ENCODE measurements at regions not wholly inside any gene's neighbourhood (a gene's known extent, or its start where the extent isn't known, plus 50 kb on each side); places are given as distances from the start of the nearest gene placed in this dataset.

DNA sequence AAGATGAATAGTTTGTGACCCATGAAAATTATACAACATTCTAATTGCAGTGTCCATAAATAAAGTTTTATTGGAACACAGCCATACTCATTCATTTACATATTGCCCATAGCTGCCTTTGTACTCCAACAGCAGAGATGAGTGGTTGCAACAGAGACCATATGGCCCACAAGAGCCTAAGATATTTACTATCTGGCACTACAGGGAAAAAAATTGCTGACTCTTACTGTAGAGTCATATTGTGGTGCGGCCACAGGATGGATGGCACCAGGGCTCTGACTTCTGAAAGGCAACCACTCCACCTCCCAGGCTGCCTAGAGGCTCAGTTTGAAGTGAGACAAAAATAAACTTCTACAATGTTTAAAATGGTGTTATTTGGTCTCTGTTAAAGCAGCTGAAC, 404.0 kb upstream of the ATP5MC3 start:
- WGBS, 5 donors = 71 to 96% (median 82%) methylated on average over 1 of the region's 1 CpG
- H3K4me3 ChIP-seq = no peak overlapping the region

GRCh38 chr2:175580652-175581051, 399.1 kb upstream of the ATP5MC3 start:
- no peaks in the 10 kb centered on the region for H3K9me3 ChIP-seq
- no peaks in the 10 kb centered on the region for H3K36me3 ChIP-seq
- intact Hi-C loops (cut with DNase I; ENCODE audit: low total_unique reads) = no loop called here
- WGBS, 5 donors = 50 to 71% (median 64%) methylated on average over 1 of the region's 1 CpG
- DNase-seq = no peak
- TF ChIP-seq POLR2AphosphoS5 (IDR thresholded peaks at IDR 0.05) (no peak), EP300 (IDR thresholded peaks at IDR 0.05) (no peak), POLR2A (IDR thresholded peaks at IDR 0.05) (no peak)
- TF ChIP-seq, protein P1, sequence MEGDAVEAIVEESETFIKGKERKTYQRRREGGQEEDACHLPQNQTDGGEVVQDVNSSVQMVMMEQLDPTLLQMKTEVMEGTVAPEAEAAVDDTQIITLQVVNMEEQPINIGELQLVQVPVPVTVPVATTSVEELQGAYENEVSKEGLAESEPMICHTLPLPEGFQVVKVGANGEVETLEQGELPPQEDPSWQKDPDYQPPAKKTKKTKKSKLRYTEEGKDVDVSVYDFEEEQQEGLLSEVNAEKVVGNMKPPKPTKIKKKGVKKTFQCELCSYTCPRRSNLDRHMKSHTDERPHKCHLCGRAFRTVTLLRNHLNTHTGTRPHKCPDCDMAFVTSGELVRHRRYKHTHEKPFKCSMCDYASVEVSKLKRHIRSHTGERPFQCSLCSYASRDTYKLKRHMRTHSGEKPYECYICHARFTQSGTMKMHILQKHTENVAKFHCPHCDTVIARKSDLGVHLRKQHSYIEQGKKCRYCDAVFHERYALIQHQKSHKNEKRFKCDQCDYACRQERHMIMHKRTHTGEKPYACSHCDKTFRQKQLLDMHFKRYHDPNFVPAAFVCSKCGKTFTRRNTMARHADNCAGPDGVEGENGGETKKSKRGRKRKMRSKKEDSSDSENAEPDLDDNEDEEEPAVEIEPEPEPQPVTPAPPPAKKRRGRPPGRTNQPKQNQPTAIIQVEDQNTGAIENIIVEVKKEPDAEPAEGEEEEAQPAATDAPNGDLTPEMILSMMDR (IDR thresholded peaks at IDR 0.05) = no peak
- no peak overlapping the region for H3K4me3 ChIP-seq
- H3K4me1 ChIP-seq = no peaks in the 10 kb centered on the region
- H3K27ac ChIP-seq = no peak overlapping the region
- no peaks in the 10 kb centered on the region for H3K27me3 ChIP-seq

More for the DNA sequence above, 404.0 kb upstream of the ATP5MC3 start:
- no peak for DNase-seq
- Histone ChIP-seq H3K27me3 (no peaks in the 10 kb centered on the region), H3K36me3 (no peaks in the 10 kb centered on the region), H3K4me1 (no peaks in the 10 kb centered on the region), H3K9me3 (peaks cover 0 to 3% (median 0%) of the 10 kb centered on the region in 4 donors), H3K27ac (no peak overlapping the region)
- TF ChIP-seq, protein P1 (IDR thresholded peaks at IDR 0.05) = no peak
- no peak for TF ChIP-seq POLR2A (IDR thresholded peaks at IDR 0.05)
- TF ChIP-seq EP300 (IDR thresholded peaks at IDR 0.05) = no peak
- TF ChIP-seq POLR2AphosphoS5 (IDR thresholded peaks at IDR 0.05) = no peak
- intact Hi-C loops (cut with DNase I; ENCODE audit: low total_unique reads) = no loop called here

GRCh38 chr2:175579646-175580045, 398.1 kb upstream of the ATP5MC3 start:
- DNase-seq = no peak
- no peak overlapping the region for H3K4me3 ChIP-seq
- H3K27me3 ChIP-seq = no peaks in the 10 kb centered on the region
- no peaks in the 10 kb centered on the region for H3K9me3 ChIP-seq
- no peaks in the 10 kb centered on the region for H3K4me1 ChIP-seq
- no peaks in the 10 kb centered on the region for H3K36me3 ChIP-seq
- intact Hi-C loops (cut with DNase I; ENCODE audit: low total_unique reads) = no loop called here
- TF ChIP-seq EP300 (IDR thresholded peaks at IDR 0.05) (no peak), POLR2AphosphoS5 (IDR thresholded peaks at IDR 0.05) (no peak), POLR2A (IDR thresholded peaks at IDR 0.05) (no peak)
- TF ChIP-seq, protein P1 (IDR thresholded peaks at IDR 0.05) = no peak
- no peak overlapping the region for H3K27ac ChIP-seq
- WGBS, 5 donors = 26 to 59% (median 43%) methylated on average over 1 of the region's 1 CpG

- Histone ChIP-seq H3K27me3 (no peaks in the 10 kb centered on the region), H3K27ac (no peak overlapping the region), H3K36me3 (no peaks in the 10 kb centered on the region), H3K9me3 (no peaks in the 10 kb centered on the region), H3K4me1 (no peaks in the 10 kb centered on the region), H3K4me3 (no peak overlapping the region)
- no peak for DNase-seq
- WGBS, 5 donors = 87 to 96% (median 88%) methylated on average over 2 of the region's 2 CpGs
- intact Hi-C loops (cut with DNase I; ENCODE audit: low total_unique reads) = no loop called here
- TF ChIP-seq EP300 (IDR thresholded peaks at IDR 0.05) (no peak), POLR2AphosphoS5 (IDR thresholded peaks at IDR 0.05) (no peak), POLR2A (IDR thresholded peaks at IDR 0.05) (no peak)
- TF ChIP-seq, protein P1 (IDR thresholded peaks at IDR 0.05) = no peak
Measured at GRCh38 chr2:175577368-175577970, 396.0 kb upstream of the ATP5MC3 start.
